WERI-Rb-1 (cell line): ENCODE measurements at regions not wholly inside any gene's neighbourhood (a gene's known extent, or its start where the extent isn't known, plus 50 kb on each side); places are given as distances from the start of the nearest gene placed in this dataset.
"Not testable (repeated sequence)": the region's sequence is repeated elsewhere in the genome, so short reads cannot be mapped to it uniquely, and the experiment has no call there.

Source experiments
- DNase-seq: peaks from one replicate; pipeline ENCODE4 v3.0.0-alpha.2; 2020
- H3K27ac ChIP-seq: fragments of 250-450 bp; sonication (Bioruptor Pico); 2 replicates; pipeline ENCODE4 v1.5.1; 2020; ENCODE audit warnings: mild to moderate bottlenecking, moderate library complexity
- H3K27me3 ChIP-seq: fragments of 250-450 bp; sonication (Bioruptor Pico); 2 replicates; pipeline ENCODE4 v1.5.1; 2021; ENCODE audit warnings: mild to moderate bottlenecking, low read depth, moderate library complexity; ENCODE audit not compliant: insufficient read depth, severe bottlenecking
- H3K36me3 ChIP-seq: fragments of 250-450 bp; sonication (Bioruptor Pico); 2 replicates; pipeline ENCODE4 v1.5.1; 2020; ENCODE audit warnings: mild to moderate bottlenecking, moderate library complexity
- H3K4me3 ChIP-seq: 2 replicates; pipeline ENCODE4 v1.5.1; 2011; ENCODE audit warnings: low read depth, mild to moderate bottlenecking, control low read depth, low read length
- H3K9me3 ChIP-seq: fragments of 250-450 bp; sonication (Bioruptor Pico); 2 replicates; pipeline ENCODE4 v1.5.1; 2021; ENCODE audit warnings: mild to moderate bottlenecking, moderate library complexity; ENCODE audit not compliant: severe bottlenecking
- TF ChIP-seq, protein P1 (sequence below): IDR thresholded peaks from 2 replicates; pipeline ENCODE4 v1.5.1; 2011; ENCODE audit warnings: low read depth, mild to moderate bottlenecking, control low read depth, inconsistent platforms, low read length

DNA sequence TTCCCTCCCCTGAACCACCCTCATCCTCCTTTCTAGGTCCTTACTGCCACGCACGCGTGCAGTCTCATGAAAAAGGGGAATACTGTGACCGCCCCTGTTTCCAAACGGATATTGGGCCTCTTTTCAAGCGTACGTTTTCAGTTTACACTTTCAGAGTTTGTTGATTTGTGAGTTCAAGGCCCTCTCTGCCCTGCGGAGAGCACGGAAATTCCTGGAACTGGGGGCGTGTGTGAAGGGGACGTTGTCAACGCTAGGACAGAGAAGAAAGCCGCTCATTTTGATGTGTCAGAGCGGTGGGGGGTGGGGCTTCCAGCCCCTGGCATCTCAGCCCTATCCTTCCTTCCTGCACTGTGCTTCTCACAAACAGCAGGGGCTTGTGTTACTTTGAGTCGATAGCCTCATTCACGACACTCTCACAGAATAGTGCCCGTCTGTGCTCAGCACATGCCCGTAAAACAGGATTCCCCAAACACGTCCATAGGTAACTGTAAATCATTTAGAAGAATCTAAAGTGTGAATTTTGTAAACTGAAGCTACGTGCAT is 137.6 kb upstream of the PEG3 start:
- Histone ChIP-seq H3K4me3 (no peak overlapping the region), H3K27me3 (no peaks in the 10 kb centered on the region), H3K9me3 (no peaks in the 10 kb centered on the region), H3K27ac (no peak overlapping the region), H3K36me3 (no peaks in the 10 kb centered on the region)
- no peak for DNase-seq
- TF ChIP-seq, protein P1, sequence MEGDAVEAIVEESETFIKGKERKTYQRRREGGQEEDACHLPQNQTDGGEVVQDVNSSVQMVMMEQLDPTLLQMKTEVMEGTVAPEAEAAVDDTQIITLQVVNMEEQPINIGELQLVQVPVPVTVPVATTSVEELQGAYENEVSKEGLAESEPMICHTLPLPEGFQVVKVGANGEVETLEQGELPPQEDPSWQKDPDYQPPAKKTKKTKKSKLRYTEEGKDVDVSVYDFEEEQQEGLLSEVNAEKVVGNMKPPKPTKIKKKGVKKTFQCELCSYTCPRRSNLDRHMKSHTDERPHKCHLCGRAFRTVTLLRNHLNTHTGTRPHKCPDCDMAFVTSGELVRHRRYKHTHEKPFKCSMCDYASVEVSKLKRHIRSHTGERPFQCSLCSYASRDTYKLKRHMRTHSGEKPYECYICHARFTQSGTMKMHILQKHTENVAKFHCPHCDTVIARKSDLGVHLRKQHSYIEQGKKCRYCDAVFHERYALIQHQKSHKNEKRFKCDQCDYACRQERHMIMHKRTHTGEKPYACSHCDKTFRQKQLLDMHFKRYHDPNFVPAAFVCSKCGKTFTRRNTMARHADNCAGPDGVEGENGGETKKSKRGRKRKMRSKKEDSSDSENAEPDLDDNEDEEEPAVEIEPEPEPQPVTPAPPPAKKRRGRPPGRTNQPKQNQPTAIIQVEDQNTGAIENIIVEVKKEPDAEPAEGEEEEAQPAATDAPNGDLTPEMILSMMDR, result no peak

DNA sequence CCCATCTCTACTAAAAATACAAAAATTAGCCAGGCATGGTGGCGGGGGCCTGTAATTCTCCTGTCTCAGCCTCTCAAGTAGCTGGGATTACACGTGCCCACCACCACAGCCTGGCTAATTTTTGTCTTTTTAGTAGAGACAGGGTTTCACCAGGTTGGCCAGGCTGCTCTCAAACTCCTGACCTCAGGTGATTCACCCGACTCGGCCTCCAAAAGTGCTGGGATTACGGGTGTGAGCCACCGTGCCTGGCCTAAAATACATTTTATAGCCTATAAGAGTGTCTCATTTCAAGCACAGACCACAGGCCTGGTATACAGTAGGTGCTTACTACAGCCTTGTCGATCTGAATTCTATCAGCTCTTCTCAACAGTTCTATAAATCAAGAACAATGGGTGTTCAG is 139.5 kb upstream of the USP29 start:
- H3K27me3 ChIP-seq, H3K9me3 ChIP-seq: not testable (repeated sequence)

DNA sequence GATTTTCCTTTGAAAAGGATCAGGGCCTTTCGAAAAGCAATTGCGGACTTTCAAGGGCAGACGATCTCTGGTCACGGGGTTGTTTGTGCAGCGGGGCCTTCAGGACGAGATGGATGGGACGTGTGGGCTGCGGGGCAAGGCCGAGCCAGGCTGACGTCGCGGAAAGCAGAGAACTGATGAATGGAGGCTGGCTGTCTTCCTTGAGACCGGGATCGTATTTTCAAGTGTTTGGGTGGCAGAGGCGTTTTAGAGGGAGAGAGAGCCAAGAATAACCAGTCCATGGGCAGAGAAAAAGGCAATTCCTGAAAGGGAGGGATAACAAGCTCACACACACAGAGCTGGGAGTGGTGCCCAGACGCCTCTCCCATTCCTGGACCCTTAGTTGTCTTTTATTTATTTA is 138.9 kb upstream of the USP29 start:
- no peaks in the 10 kb centered on the region for H3K36me3 ChIP-seq
- DNase-seq, result no peak
- H3K4me3 ChIP-seq, result no peak overlapping the region
- TF ChIP-seq, protein P1, result no peak
- H3K27ac ChIP-seq, result no peak overlapping the region
- no peaks in the 10 kb centered on the region for H3K27me3 ChIP-seq
- no peaks in the 10 kb centered on the region for H3K9me3 ChIP-seq

More for the DNA sequence above, 139.5 kb upstream of the USP29 start:
- H3K36me3 ChIP-seq, DNase-seq, H3K27ac ChIP-seq, H3K4me3 ChIP-seq: not testable (repeated sequence)

DNA sequence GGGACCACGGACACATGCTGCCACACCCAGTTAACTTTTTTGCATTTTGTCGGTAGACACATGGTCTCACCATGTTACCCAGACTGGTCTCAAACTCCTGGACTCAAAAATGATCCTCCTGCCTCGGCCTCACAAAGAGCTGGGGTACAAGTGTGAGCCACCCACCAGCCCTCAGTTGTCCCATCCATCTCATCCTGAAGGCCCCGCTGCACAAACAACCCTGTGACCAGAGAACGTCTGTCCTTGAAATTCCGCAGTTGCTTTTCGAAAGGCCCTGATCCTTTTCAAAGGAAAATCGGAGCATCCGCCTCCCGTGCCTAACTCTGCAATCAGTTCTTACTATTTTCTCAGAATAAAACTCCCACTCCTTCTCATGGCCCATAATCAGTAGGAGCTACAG is 138.3 kb upstream of the USP29 start:
- H3K9me3 ChIP-seq, DNase-seq, H3K27ac ChIP-seq, H3K36me3 ChIP-seq, H3K4me3 ChIP-seq, H3K27me3 ChIP-seq: not testable (repeated sequence)

DNA sequence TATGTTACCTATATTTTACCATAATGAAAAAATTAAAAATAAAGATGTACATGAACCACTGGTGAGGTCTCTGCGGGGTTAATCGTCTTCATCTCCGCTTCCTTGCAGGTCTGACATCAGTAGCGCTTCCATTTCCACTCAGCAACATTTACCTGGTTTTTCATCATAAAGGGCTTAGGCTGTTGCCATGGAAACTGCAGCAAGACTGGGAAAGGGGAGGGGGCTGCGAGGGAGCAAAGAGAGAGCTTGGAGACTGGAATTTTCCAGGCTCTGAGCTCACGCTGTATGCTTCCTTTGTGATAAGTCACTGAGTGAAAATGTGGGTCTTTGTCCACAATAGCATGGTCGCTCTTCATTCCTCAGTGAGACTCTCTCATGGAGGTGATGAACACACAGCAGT is 136.6 kb upstream of the USP29 start:
- H3K9me3 ChIP-seq, result no peaks in the 10 kb centered on the region

DNA sequence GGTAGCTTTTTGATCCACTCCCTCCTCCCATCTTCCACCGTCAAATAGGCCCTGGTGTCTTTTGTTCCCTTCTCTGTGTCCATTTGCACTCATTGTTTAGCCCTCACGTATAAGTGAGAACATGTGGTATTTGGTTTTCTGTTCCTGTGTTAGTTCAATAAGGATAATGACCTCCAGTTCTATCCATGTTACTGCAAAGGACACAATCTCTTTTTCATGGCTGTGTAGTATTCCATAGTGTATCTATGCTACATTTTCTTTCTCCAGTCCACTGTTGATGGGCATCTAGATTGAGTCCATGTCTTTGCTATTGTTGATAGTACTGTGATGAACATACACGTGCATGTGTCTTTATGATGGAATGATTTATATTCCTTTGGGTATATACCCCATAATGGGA is 136.0 kb upstream of the USP29 start:
- H3K27me3 ChIP-seq, result no peaks in the 10 kb centered on the region
- DNase-seq, result no peak
- no peak overlapping the region for H3K4me3 ChIP-seq
- H3K27ac ChIP-seq, result no peak overlapping the region
- H3K9me3 ChIP-seq, result no peaks in the 10 kb centered on the region
- no peaks in the 10 kb centered on the region for H3K36me3 ChIP-seq
- TF ChIP-seq, protein P1, result no peak

More for the DNA sequence above, 136.6 kb upstream of the USP29 start:
- TF ChIP-seq, protein P1, result no peak
- no peak for DNase-seq
- no peaks in the 10 kb centered on the region for H3K36me3 ChIP-seq
- no peak overlapping the region for H3K27ac ChIP-seq
- H3K27me3 ChIP-seq, result no peaks in the 10 kb centered on the region
- no peak overlapping the region for H3K4me3 ChIP-seq

DNA sequence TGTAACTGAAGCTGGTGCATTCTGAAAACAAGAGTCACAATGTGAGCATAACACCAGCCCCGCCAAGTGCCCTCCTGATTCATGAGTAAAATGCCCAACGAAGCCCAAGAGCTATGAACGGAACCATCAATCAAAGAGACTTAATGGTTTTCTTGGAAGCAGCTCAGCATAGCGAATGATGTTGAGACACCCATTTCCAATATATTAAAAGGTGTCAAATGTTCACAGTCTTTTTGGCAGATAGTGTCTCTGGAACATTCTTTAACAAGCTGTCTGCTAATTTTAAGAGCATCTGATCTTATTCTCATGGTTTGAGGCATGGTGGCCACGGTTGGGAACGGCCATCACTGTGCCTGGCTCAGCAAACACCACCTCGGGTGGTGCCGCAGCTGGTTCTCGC is 133.4 kb upstream of the USP29 start:
- H3K4me3 ChIP-seq, result no peak overlapping the region
- H3K27me3 ChIP-seq, result no peaks in the 10 kb centered on the region
- TF ChIP-seq, protein P1, result no peak
- H3K9me3 ChIP-seq, result peaks cover 3% of the 10 kb centered on the region
- H3K36me3 ChIP-seq, result no peaks in the 10 kb centered on the region
- no peak for DNase-seq
- no peak overlapping the region for H3K27ac ChIP-seq
